H9 (cell line): ENCODE measurements at regions not wholly inside any gene's neighbourhood (a gene's known extent, or its start where the extent isn't known, plus 50 kb on each side); places are given as distances from the start of the nearest gene placed in this dataset.

Experiments
- DNase-seq: peaks from one replicate; pipeline ENCODE4 v3.0.0-alpha.2; 2017
- H2AFZ ChIP-seq: one replicate; pipeline ENCODE4 v1.6.1; 2013; ENCODE audit warnings: mild to moderate bottlenecking, low read length, control low read depth, moderate library complexity
- H2AK5ac ChIP-seq: 2 replicates; pipeline ENCODE4 v1.6.1; 2013; ENCODE audit warnings: low read length, control low read depth, mixed read lengths; ENCODE audit not compliant: insufficient read length
- H2BK120ac ChIP-seq: one replicate; pipeline ENCODE4 v1.6.1; 2013; ENCODE audit warnings: low read depth, mild to moderate bottlenecking, low read length, control low read depth, inconsistent platforms; ENCODE audit not compliant: poor library complexity, severe bottlenecking
- H2BK12ac ChIP-seq: 2 replicates; pipeline ENCODE4 v1.6.1; 2013; ENCODE audit warnings: low read length, control low read depth, mixed read lengths, low read depth; ENCODE audit not compliant: insufficient read length
- H2BK15ac ChIP-seq: 2 replicates; pipeline ENCODE4 v1.6.1; 2013; ENCODE audit warnings: low read depth, low read length, control low read depth
- H2BK20ac ChIP-seq: one replicate; pipeline ENCODE4 v1.6.1; 2013; ENCODE audit warnings: low read depth, mild to moderate bottlenecking, low read length, control low read depth, inconsistent platforms; ENCODE audit not compliant: poor library complexity, severe bottlenecking
- H2BK5ac ChIP-seq: 2 replicates; pipeline ENCODE4 v1.6.1; 2013; ENCODE audit warnings: low read length, control low read depth, mixed read lengths; ENCODE audit not compliant: insufficient read length
- H3K14ac ChIP-seq: 2 replicates; pipeline ENCODE4 v1.6.1; 2013; ENCODE audit warnings: low read length, control low read depth; ENCODE audit not compliant: insufficient read depth
- H3K18ac ChIP-seq: 2 replicates; pipeline ENCODE4 v1.6.1; 2013; ENCODE audit warnings: low read depth, mild to moderate bottlenecking, mixed read lengths, low read length, control low read depth; ENCODE audit not compliant: insufficient read length
- H3K23ac ChIP-seq: 2 replicates; pipeline ENCODE4 v1.6.1; 2013; ENCODE audit warnings: low read length, control low read depth, mixed read lengths, low read depth; ENCODE audit not compliant: insufficient read length
- H3K23me2 ChIP-seq: 2 replicates; pipeline ENCODE4 v1.6.1; 2013; ENCODE audit warnings: low read depth, mild to moderate bottlenecking, mixed read lengths, low read length, control low read depth; ENCODE audit not compliant: insufficient read length, poor library complexity, severe bottlenecking
- H3K27ac ChIP-seq: 2 replicates; pipeline ENCODE4 v1.5.1; 2013; ENCODE audit warnings: low read length, control low read depth, mixed read lengths, low read depth; ENCODE audit not compliant: insufficient read length
- H3K27me3 ChIP-seq: 2 replicates; pipeline ENCODE4 v1.6.1; 2013; ENCODE audit warnings: low read length, control low read depth, inconsistent platforms; ENCODE audit not compliant: insufficient read depth
- H3K4ac ChIP-seq: 2 replicates; pipeline ENCODE4 v1.6.1; 2013; ENCODE audit warnings: low read depth, mild to moderate bottlenecking, control low read depth, inconsistent platforms, low read length, moderate library complexity
- H3K4me1 ChIP-seq: 2 replicates; pipeline ENCODE4 v1.6.1; 2013; ENCODE audit warnings: low read length, control low read depth, inconsistent platforms; ENCODE audit not compliant: insufficient read depth
- H3K4me2 ChIP-seq: 2 replicates; pipeline ENCODE4 v1.6.1; 2013; ENCODE audit warnings: low read length, control low read depth, mixed read lengths; ENCODE audit not compliant: insufficient read length, insufficient read depth
- H3K56ac ChIP-seq: 2 replicates; pipeline ENCODE4 v1.6.1; 2013; ENCODE audit warnings: low read depth, mild to moderate bottlenecking, mixed read lengths, low read length, control low read depth; ENCODE audit not compliant: insufficient read length
- H3K79me1 ChIP-seq: 2 replicates; pipeline ENCODE4 v1.6.1; 2013; ENCODE audit warnings: low read depth, mild to moderate bottlenecking, moderate library complexity, low read length, control low read depth, inconsistent platforms; ENCODE audit not compliant: insufficient read depth, poor library complexity, severe bottlenecking
- H3K79me2 ChIP-seq: 2 replicates; pipeline ENCODE4 v1.6.1; 2013; ENCODE audit warnings: low read length, control low read depth, inconsistent platforms; ENCODE audit not compliant: insufficient read depth
- H3K9ac ChIP-seq: 2 replicates; pipeline ENCODE4 v1.6.1; 2013; ENCODE audit warnings: low read length, control low read depth, mixed read lengths; ENCODE audit not compliant: insufficient read length; ENCODE audit errors: extremely low read depth
- H3K9me3 ChIP-seq: one replicate; pipeline ENCODE4 v1.6.1; 2013; ENCODE audit warnings: low read depth, low read length, inconsistent platforms; ENCODE audit not compliant: control insufficient read depth
- H3T11ph ChIP-seq: one replicate; pipeline ENCODE4 v1.6.1; 2013; ENCODE audit warnings: mild to moderate bottlenecking, low read length, control low read depth, inconsistent platforms
- H4K20me1 ChIP-seq: one replicate; pipeline ENCODE4 v1.6.1; 2013; ENCODE audit not compliant: control insufficient read depth, insufficient read length, insufficient read depth
- H4K5ac ChIP-seq: 2 replicates; pipeline ENCODE4 v1.6.1; 2013; ENCODE audit warnings: low read depth, mild to moderate bottlenecking, mixed read lengths, low read length, control low read depth; ENCODE audit not compliant: insufficient read length
- H4K8ac ChIP-seq: replicated peaks from 2 replicates; pipeline ENCODE4 v1.6.1; 2013; ENCODE audit warnings: low read length, control low read depth, mixed read lengths, low read depth; ENCODE audit not compliant: insufficient read length
- H4K91ac ChIP-seq: 2 replicates; pipeline ENCODE4 v1.6.1; 2013; ENCODE audit warnings: low read depth, mild to moderate bottlenecking, moderate library complexity, mixed read lengths, low read length, control low read depth; ENCODE audit not compliant: insufficient read length
- H3K27ac Mint-ChIP-seq, 3 experiments: 2 replicates in 2 of 3; 3 replicates in 1 of 3; pipeline ENCODE4 v1.8.0; 2020 to 2021; ENCODE audit warnings: mixed read lengths in 3 of 3, mild to moderate bottlenecking in 1 of 3, moderate library complexity in 1 of 3
- H3K27me3 Mint-ChIP-seq: 2 replicates; pipeline ENCODE4 v1.8.0; 2021; ENCODE audit warnings: low read depth, mild to moderate bottlenecking, moderate library complexity, mixed read lengths
- H3K36me3 Mint-ChIP-seq, 3 experiments: 2 replicates in 2 of 3; 3 replicates in 1 of 3; pipeline ENCODE4 v1.8.0; 2020 to 2021; ENCODE audit warnings: low read depth in 3 of 3, mixed read lengths in 3 of 3; ENCODE audit not compliant: insufficient read depth in 1 of 3
- H3K4me1 Mint-ChIP-seq, 2 experiments: 2 replicates each; pipeline ENCODE4 v1.8.0; 2020; ENCODE audit warnings: mixed read lengths in 2 of 2
- H3K4me3 Mint-ChIP-seq, 2 experiments: 2 replicates in 1 of 2; 3 replicates in 1 of 2; pipeline ENCODE4 v1.8.0; 2020 to 2021; ENCODE audit warnings: mild to moderate bottlenecking in 2 of 2, mixed read lengths in 2 of 2, moderate library complexity in 1 of 2
- H3K9me3 Mint-ChIP-seq, 2 experiments: 2 replicates in 1 of 2; 3 replicates in 1 of 2; pipeline ENCODE4 v1.8.0; 2020; ENCODE audit warnings: mild to moderate bottlenecking in 2 of 2, mixed read lengths in 2 of 2, moderate library complexity in 1 of 2
- WGBS: extraction: QIAGEN DNeasy Blood & Tissue Kit; methylation state at CpG from one replicate; pipeline ENCODE4 v1.1.7; 2013; ENCODE audit warnings: missing lambda C conversion rate, low lambda C conversion rate, mixed read lengths; ENCODE audit not compliant: insufficient read length; ENCODE audit errors: extremely low coverage; 5-methylcytosine and 5-hydroxymethylcytosine counted together
- TF ChIP-seq, protein P1 (sequence below): fragments of 200-600 bp; sonication (generic); conservative IDR thresholded peaks from 3 replicates; pipeline ENCODE4 v1.8.0; 2021; ENCODE audit warnings: antibody characterized with exemption, mild to moderate bottlenecking

DNA sequence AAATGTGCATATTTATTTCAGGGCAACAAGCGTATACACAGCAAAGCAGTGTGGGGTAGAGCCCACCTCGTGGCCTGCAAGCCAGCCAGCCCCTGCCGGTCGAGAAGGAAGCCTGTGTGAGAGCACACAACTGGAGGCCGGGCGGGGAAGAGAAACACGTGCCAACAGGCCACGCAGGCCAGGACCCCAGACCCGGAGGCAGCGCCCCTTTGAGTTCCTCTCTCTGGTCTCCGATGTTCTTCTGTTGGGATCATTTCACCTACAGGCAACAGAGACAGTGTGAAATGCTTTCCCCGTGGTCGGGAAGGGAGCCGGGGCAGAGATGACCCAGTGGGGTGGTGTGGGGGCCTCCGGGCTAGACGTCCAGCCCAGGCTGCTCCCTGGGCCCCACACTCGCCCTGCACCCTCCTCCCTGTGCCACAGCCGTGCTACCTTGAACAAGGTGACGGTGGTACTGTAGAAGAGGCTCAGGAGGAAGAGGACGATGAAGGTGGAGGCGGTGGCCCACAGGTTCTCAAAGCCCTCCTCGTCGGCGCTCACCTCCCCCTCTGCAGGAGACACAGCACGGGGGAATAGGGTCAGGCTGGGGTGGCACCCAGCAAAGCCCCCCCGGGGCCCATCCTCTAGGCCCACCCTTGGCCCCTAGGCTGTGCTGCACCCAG is 325.5 kb downstream of the TMEM121 start:
- Mint-ChIP-seq H3K4me3 (no peak overlapping the region), H3K27ac (no peak overlapping the region), H3K4me1 (no peaks in the 10 kb centered on the region), H3K36me3 (peaks cover 15 to 27% (median 16%) of the 10 kb centered on the region in 3 experiments; a peak in 6 of 7 replicates), H3K27me3 (peaks cover 3% of the 10 kb centered on the region), H3K9me3 (peaks cover 84 to 90% of the 10 kb centered on the region in 2 experiments)
- no peak overlapping the region for H4K91ac ChIP-seq
- H3K9me3 ChIP-seq: peaks cover 92% of the 10 kb centered on the region
- no peaks in the 10 kb centered on the region for H4K20me1 ChIP-seq
- no peaks in the 10 kb centered on the region for H3K79me2 ChIP-seq
- no peak overlapping the region for H3K9ac ChIP-seq
- H4K5ac ChIP-seq: no peak overlapping the region
- TF ChIP-seq, protein P1, sequence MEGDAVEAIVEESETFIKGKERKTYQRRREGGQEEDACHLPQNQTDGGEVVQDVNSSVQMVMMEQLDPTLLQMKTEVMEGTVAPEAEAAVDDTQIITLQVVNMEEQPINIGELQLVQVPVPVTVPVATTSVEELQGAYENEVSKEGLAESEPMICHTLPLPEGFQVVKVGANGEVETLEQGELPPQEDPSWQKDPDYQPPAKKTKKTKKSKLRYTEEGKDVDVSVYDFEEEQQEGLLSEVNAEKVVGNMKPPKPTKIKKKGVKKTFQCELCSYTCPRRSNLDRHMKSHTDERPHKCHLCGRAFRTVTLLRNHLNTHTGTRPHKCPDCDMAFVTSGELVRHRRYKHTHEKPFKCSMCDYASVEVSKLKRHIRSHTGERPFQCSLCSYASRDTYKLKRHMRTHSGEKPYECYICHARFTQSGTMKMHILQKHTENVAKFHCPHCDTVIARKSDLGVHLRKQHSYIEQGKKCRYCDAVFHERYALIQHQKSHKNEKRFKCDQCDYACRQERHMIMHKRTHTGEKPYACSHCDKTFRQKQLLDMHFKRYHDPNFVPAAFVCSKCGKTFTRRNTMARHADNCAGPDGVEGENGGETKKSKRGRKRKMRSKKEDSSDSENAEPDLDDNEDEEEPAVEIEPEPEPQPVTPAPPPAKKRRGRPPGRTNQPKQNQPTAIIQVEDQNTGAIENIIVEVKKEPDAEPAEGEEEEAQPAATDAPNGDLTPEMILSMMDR: no peak
- no peak for DNase-seq
- no peaks in the 10 kb centered on the region for H3K4me1 ChIP-seq
- H3K79me1 ChIP-seq: no peaks in the 10 kb centered on the region
- H2BK120ac ChIP-seq: no peak overlapping the region
- no peak overlapping the region for H2AK5ac ChIP-seq
- H2BK5ac ChIP-seq: no peak overlapping the region
- H3K23me2 ChIP-seq: no peaks in the 10 kb centered on the region
- H3K27ac ChIP-seq: no peak overlapping the region
- H3K56ac ChIP-seq: no peak overlapping the region
- no peak overlapping the region for H2BK12ac ChIP-seq
- H4K8ac ChIP-seq: no peak overlapping the region
- no peak overlapping the region for H2BK20ac ChIP-seq
- no peak overlapping the region for H3T11ph ChIP-seq
- no peak overlapping the region for H3K4ac ChIP-seq
- no peak overlapping the region for H2AFZ ChIP-seq
- H3K4me2 ChIP-seq: no peak overlapping the region
- H3K23ac ChIP-seq: no peak overlapping the region
- no CpG with 5 or more reads among the region's 26 CpGs for WGBS
- H3K27me3 ChIP-seq: no peaks in the 10 kb centered on the region
- no peak overlapping the region for H2BK15ac ChIP-seq
- no peak overlapping the region for H3K18ac ChIP-seq
- H3K14ac ChIP-seq: no peak overlapping the region
